Naive thymus-derived CD8-positive, alpha-beta T cell (primary cell): ENCODE measurements at regions not wholly inside any gene's neighbourhood (a gene's known extent, or its start where the extent isn't known, plus 50 kb on each side); places are given as distances from the start of the nearest gene placed in this dataset.

Experiments used
- ATAC-seq, 2 donors: fragments of 150-1000 bp; cut with Tn5 transposase in 1 of 2; sonication (Bioruptor Pico), chemical (Tn5 transposase) in 1 of 2; 1 replicate in 1 of 2; 2 replicates in 1 of 2; pipeline ENCODE4 v1.10.0; 2021; ENCODE audit warnings: mild to moderate bottlenecking in 2 of 2, moderate library complexity in 2 of 2
- POLR2A ChIA-PET: fragments of 350-600 bp; sonication (Branson Sonifier 250); formaldehyde crosslinking; loops from one replicate; lab custom pipeline; 2021; ENCODE audit warnings: antibody characterized with exemption; lab: Charles Lee
- DNase-seq, 10 donors: peaks; one replicate each; pipeline versions ENCODE4 v3.0.0 to v3.0.0-alpha.2; 2020 to 2022
- H3K27ac Mint-ChIP-seq, 10 donors: one replicate each; pipeline ENCODE4 v1.8.0; 2020 to 2022; ENCODE audit warnings: mild to moderate bottlenecking in 10 of 10, mixed read lengths in 10 of 10, moderate library complexity in 4 of 10, inconsistent platforms in 1 of 10
- H3K27me3 Mint-ChIP-seq, 5 donors: one replicate each; pipeline ENCODE4 v1.8.0; 2021 to 2022; ENCODE audit warnings: mixed read lengths in 5 of 5
- H3K36me3 Mint-ChIP-seq, 3 donors: one replicate each; pipeline ENCODE4 v1.8.0; 2020 to 2022; ENCODE audit warnings: mixed read lengths in 3 of 3, mild to moderate bottlenecking in 2 of 3, inconsistent platforms in 1 of 3
- H3K4me1 Mint-ChIP-seq, 4 donors: one replicate each; pipeline ENCODE4 v1.8.0; 2021 to 2022; ENCODE audit warnings: mixed read lengths in 4 of 4
- H3K4me3 Mint-ChIP-seq, 10 donors: one replicate each; pipeline ENCODE4 v1.8.0; 2020 to 2022; ENCODE audit warnings: mild to moderate bottlenecking in 10 of 10, mixed read lengths in 10 of 10, moderate library complexity in 6 of 10, inconsistent platforms in 1 of 10
- H3K9me3 Mint-ChIP-seq, 9 donors: one replicate each; pipeline ENCODE4 v1.8.0; 2020 to 2022; ENCODE audit warnings: mixed read lengths in 9 of 9, mild to moderate bottlenecking in 3 of 9, inconsistent platforms in 1 of 9, moderate library complexity in 1 of 9

- no peak overlapping the region for H3K27ac Mint-ChIP-seq
- ATAC-seq (no peak), DNase-seq (no peak)
- H3K4me1 Mint-ChIP-seq, result peaks cover 0 to 1% (median 0%) of the 10 kb centered on the region in 4 donors
- POLR2A ChIA-PET, result no interaction called here
- peaks cover 0 to 28% (median 12%) of the 10 kb centered on the region in 5 donors for H3K27me3 Mint-ChIP-seq
- peaks cover 0 to 3% (median 0%) of the 10 kb centered on the region in 3 donors for H3K36me3 Mint-ChIP-seq
- H3K9me3 Mint-ChIP-seq, result peaks cover 0 to 19% (median 3%) of the 10 kb centered on the region in 9 donors
- no peak overlapping the region for H3K4me3 Mint-ChIP-seq
These were observed 66.8 kb upstream of the SALL3 start for GRCh38 chr18:78912844-78913243.

GRCh38 chr18:78913395-78913794, 66.2 kb upstream of the SALL3 start:
- DNase-seq, result no peak
- peaks cover 0 to 25% (median 12%) of the 10 kb centered on the region in 5 donors for H3K27me3 Mint-ChIP-seq
- peaks cover 0 to 20% (median 3%) of the 10 kb centered on the region in 9 donors for H3K9me3 Mint-ChIP-seq
- no peak overlapping the region for H3K4me3 Mint-ChIP-seq
- peak overlapping the region in 1 of 10 donors; percentile 11 for H3K27ac Mint-ChIP-seq
- no peak for ATAC-seq
- H3K4me1 Mint-ChIP-seq, result peaks cover 0 to 1% (median 0%) of the 10 kb centered on the region in 4 donors
- POLR2A ChIA-PET, result no interaction called here
- H3K36me3 Mint-ChIP-seq, result peaks cover 0 to 3% (median 0%) of the 10 kb centered on the region in 3 donors

GRCh38 chr18:78913830-78914231, 65.8 kb upstream of the SALL3 start:
- peaks cover 0 to 20% (median 3%) of the 10 kb centered on the region in 9 donors for H3K9me3 Mint-ChIP-seq
- ATAC-seq, result no peak
- no peak for DNase-seq
- H3K27ac Mint-ChIP-seq, result no peak overlapping the region
- POLR2A ChIA-PET, result no interaction called here
- H3K4me3 Mint-ChIP-seq, result no peak overlapping the region
- H3K4me1 Mint-ChIP-seq, result peaks cover 0 to 1% (median 0%) of the 10 kb centered on the region in 4 donors
- H3K27me3 Mint-ChIP-seq, result peaks cover 0 to 25% (median 12%) of the 10 kb centered on the region in 5 donors
- peaks cover 0 to 3% (median 0%) of the 10 kb centered on the region in 3 donors for H3K36me3 Mint-ChIP-seq

- Mint-ChIP-seq H3K27me3 (peaks cover 0 to 25% (median 12%) of the 10 kb centered on the region in 5 donors), H3K27ac (no peak overlapping the region), H3K4me1 (peaks cover 0 to 1% (median 0%) of the 10 kb centered on the region in 4 donors), H3K4me3 (no peak overlapping the region), H3K9me3 (peaks cover 0 to 20% (median 3%) of the 10 kb centered on the region in 9 donors), H3K36me3 (peaks cover 0 to 3% (median 0%) of the 10 kb centered on the region in 3 donors)
- POLR2A ChIA-PET, result no interaction called here
- DNase-seq (no peak), ATAC-seq (no peak)
These were observed 65.2 kb upstream of the SALL3 start for GRCh38 chr18:78914249-78914935.

- Mint-ChIP-seq H3K4me3 (no peak overlapping the region), H3K4me1 (peaks cover 0 to 1% (median 0%) of the 10 kb centered on the region in 4 donors), H3K36me3 (peaks cover 0 to 3% (median 0%) of the 10 kb centered on the region in 3 donors), H3K9me3 (peaks cover 0 to 20% (median 3%) of the 10 kb centered on the region in 9 donors), H3K27me3 (peaks cover 0 to 25% (median 12%) of the 10 kb centered on the region in 5 donors), H3K27ac (no peak overlapping the region)
- DNase-seq, result peak in 1 of 10 donors; percentile 51
- ATAC-seq, result no peak
- POLR2A ChIA-PET, result no interaction called here
These were observed 64.1 kb upstream of the SALL3 start for GRCh38 chr18:78915446-78916008.

- H3K27ac Mint-ChIP-seq, result no peak overlapping the region
- no peak overlapping the region for H3K4me3 Mint-ChIP-seq
- DNase-seq (peak in 1 of 10 donors; percentile 15), ATAC-seq (no peak)
- peaks cover 0 to 20% (median 3%) of the 10 kb centered on the region in 9 donors for H3K9me3 Mint-ChIP-seq
- peaks cover 0 to 20% (median 9%) of the 10 kb centered on the region in 5 donors for H3K27me3 Mint-ChIP-seq
- H3K36me3 Mint-ChIP-seq, result peaks cover 0 to 3% (median 0%) of the 10 kb centered on the region in 3 donors
- H3K4me1 Mint-ChIP-seq, result peaks cover 0 to 1% (median 0%) of the 10 kb centered on the region in 4 donors
- POLR2A ChIA-PET, result no interaction called here
These were observed 60.9 kb upstream of the SALL3 start for GRCh38 chr18:78918707-78919106.

GRCh38 chr18:78919956-78920355, 59.7 kb upstream of the SALL3 start:
- ATAC-seq (no peak), DNase-seq (no peak)
- no peak overlapping the region for H3K27ac Mint-ChIP-seq
- H3K9me3 Mint-ChIP-seq, result peaks cover 0 to 20% (median 3%) of the 10 kb centered on the region in 9 donors
- H3K27me3 Mint-ChIP-seq, result peaks cover 0 to 12% (median 7%) of the 10 kb centered on the region in 5 donors
- POLR2A ChIA-PET, result no interaction called here
- no peak overlapping the region for H3K4me3 Mint-ChIP-seq
- H3K4me1 Mint-ChIP-seq, result peaks cover 0 to 1% (median 0%) of the 10 kb centered on the region in 4 donors
- H3K36me3 Mint-ChIP-seq, result peaks cover 0 to 3% (median 0%) of the 10 kb centered on the region in 3 donors

- Mint-ChIP-seq H3K9me3 (peaks cover 0 to 16% (median 3%) of the 10 kb centered on the region in 9 donors), H3K4me1 (peaks cover 0 to 1% (median 0%) of the 10 kb centered on the region in 4 donors), H3K27ac (no peak overlapping the region), H3K27me3 (peaks cover 0 to 11% (median 5%) of the 10 kb centered on the region in 5 donors), H3K4me3 (no peak overlapping the region), H3K36me3 (peaks cover 0 to 2% (median 0%) of the 10 kb centered on the region in 3 donors)
- ATAC-seq (no peak), DNase-seq (no peak)
- POLR2A ChIA-PET, result no interaction called here
These were observed 59.0 kb upstream of the SALL3 start for GRCh38 chr18:78920456-78921138.

GRCh38 chr18:78922856-78923255, 56.8 kb upstream of the SALL3 start:
- Mint-ChIP-seq H3K27me3 (peaks cover 0 to 2% (median 0%) of the 10 kb centered on the region in 5 donors), H3K36me3 (no peaks in the 10 kb centered on the region), H3K4me3 (no peak overlapping the region), H3K27ac (no peak overlapping the region), H3K9me3 (peaks cover 0 to 3% (median 0%) of the 10 kb centered on the region in 9 donors), H3K4me1 (no peaks in the 10 kb centered on the region)
- ATAC-seq, result no peak
- no peak for DNase-seq
- POLR2A ChIA-PET, result no interaction called here

GRCh38 chr18:78924301-78924700, 55.3 kb upstream of the SALL3 start:
- DNase-seq (no peak), ATAC-seq (no peak)
- no peak overlapping the region for H3K27ac Mint-ChIP-seq
- H3K27me3 Mint-ChIP-seq, result peaks cover 0 to 2% (median 0%) of the 10 kb centered on the region in 5 donors
- no peaks in the 10 kb centered on the region for H3K9me3 Mint-ChIP-seq
- no peaks in the 10 kb centered on the region for H3K36me3 Mint-ChIP-seq
- no peak overlapping the region for H3K4me3 Mint-ChIP-seq
- no peaks in the 10 kb centered on the region for H3K4me1 Mint-ChIP-seq
- POLR2A ChIA-PET, result no interaction called here

GRCh38 chr18:78924786-78925540, 54.7 kb upstream of the SALL3 start:
- no peaks in the 10 kb centered on the region for H3K36me3 Mint-ChIP-seq
- ATAC-seq (no peak), DNase-seq (no peak)
- H3K27me3 Mint-ChIP-seq, result no peaks in the 10 kb centered on the region
- peak overlapping the region in 1 of 10 donors; percentile 43 for H3K27ac Mint-ChIP-seq
- POLR2A ChIA-PET, result no interaction called here
- H3K4me1 Mint-ChIP-seq, result no peaks in the 10 kb centered on the region
- no peaks in the 10 kb centered on the region for H3K9me3 Mint-ChIP-seq
- no peak overlapping the region for H3K4me3 Mint-ChIP-seq

- DNase-seq (no peak), ATAC-seq (no peak)
- Mint-ChIP-seq H3K36me3 (no peaks in the 10 kb centered on the region), H3K27me3 (no peaks in the 10 kb centered on the region), H3K4me1 (no peaks in the 10 kb centered on the region), H3K9me3 (no peaks in the 10 kb centered on the region), H3K27ac (no peak overlapping the region), H3K4me3 (no peak overlapping the region)
- POLR2A ChIA-PET, result no interaction called here
These were observed 53.9 kb upstream of the SALL3 start for GRCh38 chr18:78925557-78926242.
